Stimulated activated CD8-positive, alpha-beta memory T cell treated with anti-CD3 and anti-CD28 coated beads, Interleukin-15, amount 100 ng/mL, for 48 hours (primary cell): ENCODE measurements at regions not wholly inside any gene's neighbourhood (a gene's known extent, or its start where the extent isn't known, plus 50 kb on each side); places are given as distances from the start of the nearest gene placed in this dataset.
"Not testable (repeated sequence)": the region's sequence is repeated elsewhere in the genome, so short reads cannot be mapped to it uniquely, and the experiment has no call there.

Experiments used
- DNase-seq, 2 donors: peaks; one replicate each; pipeline ENCODE4 v3.0.0-alpha.2; 2020; ENCODE audit warnings: low read depth in 2 of 2

- no peak for DNase-seq
Observed at GRCh38 chr2:238722883-238723282, 125.0 kb upstream of the TWIST2 start.

- not testable (repeated sequence) for DNase-seq
Observed at GRCh38 chr2:238723740-238724320, 124.1 kb upstream of the TWIST2 start.

GRCh38 chr2:238724728-238725127, 123.2 kb upstream of the TWIST2 start:
- no peak for DNase-seq

DNA sequence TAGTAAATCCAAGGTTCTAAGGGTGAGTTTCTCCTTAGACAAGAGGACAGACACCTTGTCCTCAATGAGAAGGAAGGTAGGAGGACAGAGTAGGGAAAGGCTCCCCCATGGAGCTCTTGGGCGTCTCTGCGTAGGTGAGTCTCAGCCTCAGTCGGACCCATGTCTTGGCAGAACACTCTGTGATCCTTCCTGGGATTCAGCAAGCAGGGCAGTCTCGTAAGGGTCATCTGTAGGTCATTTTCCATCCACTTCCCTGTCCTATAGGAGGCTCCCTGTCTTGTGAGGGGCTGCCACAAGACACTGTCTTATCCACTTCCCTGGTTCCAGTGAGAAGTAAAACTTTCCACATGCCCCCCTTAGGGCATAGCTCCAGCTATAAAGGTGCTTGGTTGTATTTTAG, 122.6 kb upstream of the TWIST2 start:
- no peak for DNase-seq

DNA sequence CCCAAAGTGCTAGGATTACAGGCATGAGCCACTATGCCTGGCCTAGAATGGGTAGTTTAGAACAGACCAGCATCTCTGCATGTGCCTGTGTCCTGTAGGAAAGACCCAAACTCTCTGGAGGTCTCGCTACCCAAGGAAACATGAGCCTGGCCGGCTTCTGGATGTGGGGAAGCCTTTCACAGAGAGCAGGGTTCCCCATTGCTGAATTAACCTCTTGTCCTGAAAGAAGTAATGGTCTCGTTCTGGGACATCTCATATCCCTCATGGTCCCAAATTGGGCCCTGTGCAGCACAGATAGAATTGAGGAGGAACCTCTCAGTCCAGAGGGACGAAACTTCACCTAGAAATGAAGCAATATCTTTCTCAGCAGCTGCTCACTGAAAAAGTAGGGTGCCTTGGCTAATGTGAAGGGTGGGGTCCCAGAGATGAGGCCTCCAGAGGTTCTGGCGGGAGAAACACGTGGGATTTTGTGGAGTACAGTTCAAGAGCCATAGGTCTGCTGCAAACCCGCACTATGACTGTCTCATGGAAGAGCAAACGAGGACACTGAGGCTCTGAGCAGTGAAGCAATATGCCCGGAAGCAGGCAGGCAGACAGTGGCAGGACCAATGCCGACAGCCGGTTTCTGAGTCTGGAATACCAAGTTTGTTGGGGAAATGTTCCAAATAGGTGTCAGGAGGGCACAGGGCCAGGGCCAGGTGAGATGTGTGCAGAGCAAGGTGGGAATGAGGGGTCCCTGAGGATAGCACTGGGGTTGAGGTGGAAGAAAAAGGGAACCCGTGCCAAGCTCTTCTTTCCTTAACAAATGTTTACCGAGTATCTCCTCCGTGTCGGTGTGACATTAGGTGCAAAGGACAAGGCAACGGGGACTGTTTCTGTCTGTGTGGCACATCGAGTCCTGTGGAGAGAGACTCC, 121.0 kb upstream of the TWIST2 start:
- no peak for DNase-seq

DNA sequence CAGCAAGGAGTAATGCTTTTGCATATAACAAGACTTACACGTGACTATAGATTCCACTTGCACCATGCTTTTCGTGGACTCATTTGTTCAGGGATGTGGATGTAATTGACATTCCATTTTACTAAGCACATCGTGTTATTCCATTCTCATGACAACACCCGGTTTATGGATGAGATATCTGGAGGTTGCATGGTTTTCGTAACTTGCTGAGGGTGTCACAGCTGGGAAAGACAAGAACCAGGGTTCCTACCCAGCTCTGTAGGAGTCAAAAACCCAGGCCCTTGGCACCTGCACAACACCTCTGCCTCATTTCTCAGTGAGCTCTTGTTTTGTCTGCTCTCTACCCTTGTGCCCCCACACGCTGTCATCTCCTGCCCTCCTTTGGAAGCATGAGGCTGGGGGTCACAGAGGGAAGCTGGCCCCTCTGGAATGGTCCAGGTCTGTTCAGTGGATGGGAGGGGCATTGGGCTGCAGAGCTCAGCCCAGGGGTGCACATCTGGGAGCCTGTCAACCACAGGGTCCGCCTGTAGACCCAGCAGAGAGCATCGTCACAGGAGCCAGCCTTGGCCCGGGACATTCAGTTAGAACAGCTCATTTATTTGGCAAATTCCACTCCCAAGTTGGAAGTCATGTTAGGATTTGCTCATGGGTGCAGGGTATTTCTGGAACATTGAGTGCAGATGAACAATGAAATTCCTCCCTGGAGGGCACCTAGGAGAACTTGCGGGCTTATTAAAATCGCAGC, 120.1 kb upstream of the TWIST2 start:
- no peak for DNase-seq

DNA sequence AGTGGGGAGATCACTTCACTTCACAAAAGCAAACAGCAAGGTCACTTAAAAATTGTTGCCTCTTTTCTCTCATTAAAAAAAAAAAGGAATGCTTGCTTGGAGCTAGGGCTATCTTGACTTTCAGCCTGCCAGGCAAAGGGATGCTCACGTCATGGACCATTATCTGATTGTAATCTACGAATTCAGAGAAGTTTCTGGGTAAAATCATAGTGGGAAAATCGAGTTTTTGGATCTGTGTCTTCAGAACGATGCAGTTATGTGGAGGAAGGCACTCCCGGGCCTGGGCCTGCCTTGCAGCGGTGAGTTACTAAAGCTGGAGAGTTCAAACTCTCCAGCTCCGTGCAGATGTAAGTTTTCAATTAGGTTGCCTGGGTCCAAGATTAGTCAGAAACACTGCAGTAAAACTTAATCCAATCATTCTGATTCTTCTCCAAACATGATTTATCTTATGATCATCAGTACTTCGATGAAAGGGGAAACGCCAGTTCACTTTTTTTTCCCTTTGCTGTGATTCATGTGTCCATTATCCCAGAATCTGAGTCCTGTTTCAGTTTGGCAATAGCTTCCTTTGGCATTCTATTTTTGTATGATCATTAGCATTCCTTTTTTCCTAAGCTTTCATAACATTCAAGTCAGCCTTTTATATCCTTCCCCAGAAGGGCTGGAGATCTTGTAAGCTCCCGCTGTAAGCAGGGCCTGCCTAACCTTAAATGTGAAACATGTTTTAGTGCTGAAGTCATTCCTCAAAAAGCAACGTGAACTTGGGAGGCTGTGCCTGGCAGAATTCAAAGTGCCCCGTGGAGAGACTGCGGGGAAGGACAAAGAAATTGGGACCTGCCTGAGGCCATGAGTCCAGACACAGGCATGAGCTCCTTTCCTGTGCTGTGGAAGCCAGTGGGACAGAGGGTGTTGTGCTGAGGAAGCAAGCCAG, 119.3 kb upstream of the TWIST2 start:
- no peak for DNase-seq

DNA sequence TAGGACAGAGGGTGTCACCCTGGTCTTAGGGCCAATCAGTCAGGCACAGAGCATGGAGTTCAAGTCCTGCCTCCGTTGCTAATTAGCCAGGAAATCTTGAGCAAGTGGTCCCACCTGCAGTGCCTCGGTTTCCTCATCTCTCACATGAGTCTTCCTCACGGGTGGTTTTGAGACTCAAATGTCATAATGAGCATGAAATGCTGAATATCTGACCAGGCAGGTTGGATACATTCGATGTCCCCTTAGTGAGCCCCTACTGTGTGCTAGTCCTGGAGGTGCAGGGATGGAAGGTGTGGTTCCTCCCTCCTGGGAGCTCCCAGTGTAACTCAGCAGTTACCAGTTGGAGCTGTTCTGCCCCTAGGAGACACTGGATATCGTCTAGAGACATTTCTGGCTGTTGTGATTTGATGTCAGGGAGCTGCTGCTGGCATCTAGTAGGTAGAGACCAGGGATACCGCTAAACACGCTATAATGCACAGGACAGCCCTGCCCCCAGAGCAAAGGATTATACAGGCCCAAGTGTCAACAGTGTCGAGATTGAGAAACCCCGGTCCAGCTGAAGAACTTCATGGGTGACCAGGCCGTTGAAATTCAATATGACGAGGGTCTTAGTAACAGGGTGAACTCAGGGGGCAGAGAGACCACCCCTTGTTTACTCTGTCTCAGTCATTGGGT, 118.5 kb upstream of the TWIST2 start:
- no peak for DNase-seq

DNA sequence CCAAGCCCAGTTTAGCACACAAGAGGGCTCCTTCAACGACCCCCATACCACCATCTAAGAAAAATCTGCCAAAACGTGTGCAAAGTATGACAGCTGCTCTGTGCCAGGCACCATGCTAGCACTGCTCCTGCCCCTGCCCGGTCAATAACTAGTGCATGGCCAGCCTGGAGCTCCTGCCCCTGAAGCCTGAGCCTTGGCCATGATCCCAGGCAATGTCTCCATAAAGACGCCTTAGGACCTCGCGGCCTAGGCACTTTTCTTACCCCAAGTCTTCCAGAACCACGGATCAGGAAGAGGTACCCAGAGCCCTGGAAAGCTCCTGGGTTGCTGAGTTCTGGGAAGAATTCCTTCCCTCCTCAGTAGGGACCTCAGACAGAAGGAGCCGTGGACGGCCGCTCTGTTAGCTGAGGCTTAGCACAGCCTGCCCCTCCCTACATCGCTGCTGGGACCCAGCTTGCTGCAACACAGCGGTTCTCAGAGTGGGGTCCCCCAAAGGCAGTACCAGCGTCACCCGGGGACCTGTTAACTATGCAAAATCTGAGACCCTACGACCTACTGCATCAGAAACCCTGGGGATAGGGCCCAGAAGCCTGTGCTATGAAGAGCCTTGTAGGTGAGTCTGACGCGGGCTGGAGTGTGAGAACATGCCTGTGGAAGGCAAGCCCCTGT, 117.8 kb upstream of the TWIST2 start:
- no peak for DNase-seq

DNA sequence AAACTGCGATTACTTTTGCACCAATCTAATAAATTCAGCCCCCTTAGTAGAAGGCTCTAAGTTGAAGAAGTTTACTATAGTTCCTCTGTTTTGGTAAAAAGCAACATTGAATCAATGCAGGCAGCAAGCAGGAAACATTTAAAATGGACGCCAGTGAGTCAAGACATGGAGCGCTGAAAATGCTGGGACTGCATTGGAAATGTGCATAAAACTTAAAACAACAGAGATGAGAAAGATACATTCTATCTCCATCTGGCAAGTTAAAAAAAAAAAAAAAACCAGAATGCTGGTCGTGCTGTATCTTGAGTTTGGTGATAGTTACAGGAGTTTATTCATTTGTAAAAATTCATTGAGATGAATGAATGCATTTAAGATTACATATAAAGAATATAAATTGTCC, 117.0 kb upstream of the TWIST2 start:
- no peak for DNase-seq

GRCh38 chr2:238731961-238732360, 115.9 kb upstream of the TWIST2 start:
- DNase-seq: no peak

- DNase-seq: no peak
Observed at GRCh38 chr2:238738917-238739316, 109.0 kb upstream of the TWIST2 start.

GRCh38 chr2:238739668-238740067, 108.2 kb upstream of the TWIST2 start:
- no peak for DNase-seq

DNA sequence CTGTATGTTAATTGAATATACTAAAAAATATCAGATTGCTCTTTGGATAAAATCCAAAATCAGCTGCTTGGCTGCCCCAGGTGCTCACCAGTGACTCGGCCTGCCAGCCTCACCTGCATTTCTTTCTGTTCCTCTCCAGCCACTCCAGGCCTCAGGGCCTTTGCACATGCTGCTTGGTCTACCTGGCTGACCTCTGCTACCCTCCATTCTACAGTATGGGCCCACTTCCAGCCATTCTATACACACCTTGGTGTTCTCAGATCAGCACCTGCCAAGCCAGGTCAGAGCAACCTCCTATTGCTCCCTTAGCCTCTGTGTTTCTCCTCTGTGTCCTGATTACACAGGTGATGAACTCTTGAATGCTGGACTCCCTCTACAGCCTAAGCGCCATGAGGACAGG, 106.6 kb upstream of the TWIST2 start:
- no peak for DNase-seq

DNA sequence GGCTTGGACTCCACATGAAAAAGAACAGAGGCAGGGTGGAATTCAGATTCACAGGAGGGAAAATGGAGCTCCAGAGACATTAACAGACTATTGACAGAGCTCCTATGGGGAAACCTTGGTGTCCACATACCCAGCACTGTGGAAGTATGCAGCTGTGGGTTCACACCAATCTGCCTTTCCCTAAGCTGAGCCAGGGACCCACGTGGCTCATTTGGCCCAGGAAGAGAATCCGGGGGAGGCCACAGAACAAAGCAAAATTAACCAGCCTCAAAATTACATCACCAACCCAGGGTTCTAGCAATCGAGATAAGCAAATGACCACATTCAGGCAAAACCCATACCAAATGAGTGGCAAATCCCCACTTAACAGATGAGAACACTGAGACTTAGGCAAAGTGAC, 105.8 kb upstream of the TWIST2 start:
- no peak for DNase-seq

GRCh38 chr2:238742664-238743063, 105.2 kb upstream of the TWIST2 start:
- no peak for DNase-seq

DNA sequence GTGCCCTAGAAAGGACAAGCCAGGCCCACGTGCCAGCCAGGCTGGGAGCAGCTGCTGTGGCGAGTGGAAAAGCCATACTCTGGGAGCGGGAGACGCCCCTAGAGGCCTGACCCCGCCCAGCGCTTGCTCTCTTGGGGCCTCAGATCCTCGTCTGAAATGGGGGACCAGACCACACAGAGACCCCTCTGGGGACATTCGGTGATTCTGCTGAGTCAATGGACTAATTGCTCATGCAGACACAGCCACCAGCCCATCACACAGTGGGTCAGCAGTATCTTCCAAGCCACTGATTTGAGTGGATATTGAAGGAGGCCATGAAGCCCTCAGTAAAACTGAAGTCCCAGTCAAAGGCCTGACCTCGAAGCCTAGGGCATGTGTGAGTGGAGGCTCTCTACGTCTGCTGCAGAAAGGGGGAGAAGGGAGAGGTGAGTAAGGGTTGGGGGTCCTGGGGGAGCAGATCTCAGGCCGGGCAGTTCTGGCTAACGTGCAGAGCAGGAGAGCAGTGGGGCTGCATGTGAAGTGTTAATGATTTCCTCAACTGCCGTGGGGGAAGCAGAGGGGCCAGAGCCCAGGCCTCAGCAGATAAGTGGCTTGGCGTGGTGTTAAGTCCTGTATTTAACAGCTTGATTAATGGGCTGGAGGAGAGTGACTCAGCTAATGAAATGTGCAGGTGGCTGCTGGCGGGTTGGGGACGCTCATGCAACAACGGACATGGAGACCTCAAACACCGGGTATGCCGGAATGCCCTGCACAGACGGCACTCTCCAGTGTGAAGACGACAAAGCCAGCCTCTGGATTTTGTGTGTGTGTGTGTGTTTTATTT, 104.4 kb upstream of the TWIST2 start:
- DNase-seq: no peak

DNA sequence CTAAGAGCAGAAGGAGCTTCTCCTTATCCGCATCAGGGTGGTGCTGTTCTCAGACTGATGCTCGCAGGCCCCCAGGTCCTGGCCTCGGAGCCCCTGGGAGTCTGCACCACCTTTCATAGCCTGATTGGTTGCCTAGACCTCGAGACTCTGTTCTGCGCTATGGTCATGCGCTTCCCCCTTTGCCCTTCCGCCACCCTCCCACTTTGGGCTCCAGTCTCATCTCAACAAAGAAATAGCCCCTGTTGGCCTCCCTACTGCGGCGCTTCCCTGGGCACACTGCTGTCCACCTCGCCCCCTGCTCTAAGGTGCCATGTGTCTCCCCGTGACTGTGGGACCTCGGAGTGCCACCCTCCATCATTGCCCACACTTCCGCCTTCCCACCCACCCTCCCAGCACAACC, 102.9 kb upstream of the TWIST2 start:
- no peak for DNase-seq

- no peak for DNase-seq
Observed at GRCh38 chr2:238745997-238746396, 101.9 kb upstream of the TWIST2 start.

GRCh38 chr2:238747114-238747513, 100.8 kb upstream of the TWIST2 start:
- no peak for DNase-seq
